ENCODE measurements at regions not wholly inside any gene's neighbourhood (a gene's known extent, or its start where the extent isn't known, plus 50 kb on each side); places are given as distances from the start of the nearest gene placed in this dataset.

DNA sequence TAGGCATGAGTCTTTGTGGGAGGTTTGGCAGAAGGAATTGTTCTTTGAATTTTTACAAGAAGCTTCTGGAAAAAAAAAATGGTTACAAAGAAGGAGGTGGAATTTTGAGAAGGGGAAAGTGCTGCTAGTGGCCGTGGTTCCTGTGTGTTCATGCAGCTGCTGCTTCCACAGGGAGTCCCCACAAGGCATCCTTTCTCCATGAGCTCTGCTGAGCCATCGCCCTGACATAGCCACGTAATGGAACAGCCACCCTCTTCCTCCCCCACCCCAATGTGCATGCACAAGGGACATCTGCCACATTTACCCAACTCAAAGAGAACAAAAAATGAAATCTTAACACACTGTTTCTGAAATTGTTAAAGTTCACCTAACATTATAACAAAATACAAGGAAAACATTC is 529.7 kb downstream of the SATB2 start:
- TF ChIP-seq, protein P1, sequence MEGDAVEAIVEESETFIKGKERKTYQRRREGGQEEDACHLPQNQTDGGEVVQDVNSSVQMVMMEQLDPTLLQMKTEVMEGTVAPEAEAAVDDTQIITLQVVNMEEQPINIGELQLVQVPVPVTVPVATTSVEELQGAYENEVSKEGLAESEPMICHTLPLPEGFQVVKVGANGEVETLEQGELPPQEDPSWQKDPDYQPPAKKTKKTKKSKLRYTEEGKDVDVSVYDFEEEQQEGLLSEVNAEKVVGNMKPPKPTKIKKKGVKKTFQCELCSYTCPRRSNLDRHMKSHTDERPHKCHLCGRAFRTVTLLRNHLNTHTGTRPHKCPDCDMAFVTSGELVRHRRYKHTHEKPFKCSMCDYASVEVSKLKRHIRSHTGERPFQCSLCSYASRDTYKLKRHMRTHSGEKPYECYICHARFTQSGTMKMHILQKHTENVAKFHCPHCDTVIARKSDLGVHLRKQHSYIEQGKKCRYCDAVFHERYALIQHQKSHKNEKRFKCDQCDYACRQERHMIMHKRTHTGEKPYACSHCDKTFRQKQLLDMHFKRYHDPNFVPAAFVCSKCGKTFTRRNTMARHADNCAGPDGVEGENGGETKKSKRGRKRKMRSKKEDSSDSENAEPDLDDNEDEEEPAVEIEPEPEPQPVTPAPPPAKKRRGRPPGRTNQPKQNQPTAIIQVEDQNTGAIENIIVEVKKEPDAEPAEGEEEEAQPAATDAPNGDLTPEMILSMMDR (IDR thresholded peaks at IDR 0.05; ENCODE audit: low read length): no peak
- TF ChIP-seq EZH2phosphoT487 (IDR thresholded peaks at IDR 0.05; ENCODE audit: low read length) (no peak), EZH2 (optimal IDR thresholded peaks at IDR 0.05; ENCODE audit: low read depth, low read length) (no peak)
